Gastrocnemius medialis (tissue), 4 donors: ENCODE measurements at regions not wholly inside any gene's neighbourhood (a gene's known extent, or its start where the extent isn't known, plus 50 kb on each side); places are given as distances from the start of the nearest gene placed in this dataset.
A peak's percentile ranks its signal among the peaks of the same experiment; 100 is the strongest.

Source experiments
- ATAC-seq, 2 donors: fragments of 150-250 bp; one replicate each; pipeline ENCODE4 v1.9.1; 2016
- DNase-seq, 2 donors: peaks; one replicate each; pipeline ENCODE4 v3.0.0-alpha.2; 2019
- H3K27ac ChIP-seq, 4 donors: fragments of 200-600 bp; sonication (generic); 1 replicate in 1 of 4; 2 replicates in 3 of 4; pipeline ENCODE4 v1.5.1; 2016 to 2018; ENCODE audit warnings: mild to moderate bottlenecking in 2 of 4, moderate library complexity in 1 of 4
- H3K27me3 ChIP-seq, 3 donors: fragments of 200-600 bp; sonication (generic) in 2 of 3; 1 replicate in 1 of 3; 2 replicates in 2 of 3; pipeline versions ENCODE4 v1.5.1 to v1.6.0; 2016 to 2019; ENCODE audit warnings: mild to moderate bottlenecking in 1 of 3, moderate library complexity in 1 of 3
- H3K36me3 ChIP-seq, 2 donors: fragments of 200-600 bp; sonication (generic) in 1 of 2; one replicate each; pipeline ENCODE4 v1.5.1; 2017 to 2018
- H3K4me1 ChIP-seq, 2 donors: fragments of 200-600 bp; sonication (generic) in 1 of 2; one replicate each; pipeline ENCODE4 v1.5.1; 2016 to 2017; ENCODE audit warnings: mild to moderate bottlenecking in 2 of 2
- H3K4me3 ChIP-seq, 4 donors: fragments of 200-600 bp; sonication (generic) in 3 of 4; 1 replicate in 1 of 4; 2 replicates in 3 of 4; pipeline ENCODE4 v1.5.1; 2016 to 2019; ENCODE audit warnings: mild to moderate bottlenecking in 2 of 4
- H3K9me3 ChIP-seq, 3 donors: fragments of 200-600 bp; sonication (generic) in 2 of 3; 1 replicate in 1 of 3; 2 replicates in 2 of 3; pipeline ENCODE4 v1.5.1; 2016 to 2019
- CTCF ChIP-seq, 5 experiments: fragments of 450-650 bp in 3 of 5; fragments of 200-600 bp in 2 of 5; sonication (generic) in 2 of 5; IDR thresholded peaks in 4 of 5; conservative IDR thresholded peaks in 1 of 5; 1 replicate in 4 of 5; 2 replicates in 1 of 5; pipeline ENCODE4 v1.5.1; 2016 to 2019; ENCODE audit warnings: antibody characterized with exemption in 5 of 5, mild to moderate bottlenecking in 3 of 5, moderate library complexity in 3 of 5
- POLR2A ChIP-seq, 2 donors: fragments of 450-650 bp; IDR thresholded peaks; one replicate each; pipeline ENCODE4 v1.6.1; 2017; ENCODE audit warnings: antibody characterized with exemption in 2 of 2, mild to moderate bottlenecking in 2 of 2, moderate library complexity in 2 of 2
- in situ Hi-C, 4 donors: fragments of 200-750 bp; cut with MboI; loops; one replicate each; pipeline versions ENCODE4 v1.15.0 to v1.8.0; 2017; ENCODE audit warnings: low sequenced_read_pairs in 4 of 4
- intact Hi-C: fragments of 100-400 bp; cut with DNase I; formaldehyde crosslinking; loops from one replicate; pipeline ENCODE4 v1.15.1; 2023; ENCODE audit warnings: low total_unique reads

- no peaks in the 10 kb centered on the region for H3K36me3 ChIP-seq
- H3K27me3 ChIP-seq: no peaks in the 10 kb centered on the region
- in situ Hi-C loops (no loop called here), intact Hi-C loops (loop anchor here (1.0 to 5.0 kb wide), 3 partner anchors 15 to 57 kb away; partner anchors contain the start of gene CNIH3)
- DNase-seq (peak in 1 of 2 donors; percentile 35), ATAC-seq (peak; percentile 37 to 40)
- H3K4me3 ChIP-seq: no peak overlapping the region
- H3K9me3 ChIP-seq: no peaks in the 10 kb centered on the region
- TF ChIP-seq CTCF (IDR thresholded peaks at IDR 0.05 in 4 of 5, conservative IDR thresholded peaks at IDR 0.05 in 1 of 5) (no peak), POLR2A (IDR thresholded peaks at IDR 0.05) (no peak)
- peaks cover 23 to 34% of the 10 kb centered on the region in 2 donors for H3K4me1 ChIP-seq
- H3K27ac ChIP-seq: peak overlapping the region; percentile 73 to 94 (median 82)
Measured at GRCh38 chr1:224564454-224565084, 51.5 kb upstream of the CNIH3 start.

GRCh38 chr1:224565186-224565585, 50.9 kb upstream of the CNIH3 start:
- Histone ChIP-seq H3K4me1 (peaks cover 23 to 34% of the 10 kb centered on the region in 2 donors), H3K36me3 (no peaks in the 10 kb centered on the region), H3K4me3 (no peak overlapping the region), H3K9me3 (no peaks in the 10 kb centered on the region), H3K27ac (peak overlapping the region; percentile 73 to 94 (median 82)), H3K27me3 (no peaks in the 10 kb centered on the region)
- DNase-seq (peak; percentile 91 to 94), ATAC-seq (peak; percentile 97 to 99)
- in situ Hi-C loops (no loop called here), intact Hi-C loops (loop anchor here (1.0 to 2.0 kb wide), 2 partner anchors 14 to 52 kb away; partner anchors contain the start of gene CNIH3)
- TF ChIP-seq POLR2A (IDR thresholded peaks at IDR 0.05) (no peak), CTCF (IDR thresholded peaks at IDR 0.05 in 4 of 5, conservative IDR thresholded peaks at IDR 0.05 in 1 of 5) (no peak)

GRCh38 chr1:224565611-224566406, 50.3 kb upstream of the CNIH3 start:
- no peaks in the 10 kb centered on the region for H3K36me3 ChIP-seq
- H3K4me1 ChIP-seq: peaks cover 23 to 34% of the 10 kb centered on the region in 2 donors
- intact Hi-C loops (loop anchor here (1.0 to 2.0 kb wide), 2 partner anchors 13 to 51 kb away; partner anchors contain the start of gene CNIH3), in situ Hi-C loops (no loop called here)
- ATAC-seq (peak; percentile 4 to 9), DNase-seq (no peak)
- no peaks in the 10 kb centered on the region for H3K27me3 ChIP-seq
- H3K27ac ChIP-seq: peak overlapping the region; percentile 73 to 94 (median 82)
- no peaks in the 10 kb centered on the region for H3K9me3 ChIP-seq
- TF ChIP-seq POLR2A (IDR thresholded peaks at IDR 0.05): no peak
- no peak for TF ChIP-seq CTCF (IDR thresholded peaks at IDR 0.05 in 4 of 5, conservative IDR thresholded peaks at IDR 0.05 in 1 of 5)
- no peak overlapping the region for H3K4me3 ChIP-seq
